ENCODE measurements at regions not wholly inside any gene's neighbourhood (a gene's known extent, or its start where the extent isn't known, plus 50 kb on each side); places are given as distances from the start of the nearest gene placed in this dataset.
"Not testable (repeated sequence)": the region's sequence is repeated elsewhere in the genome, so short reads cannot be mapped to it uniquely, and the experiment has no call there.

GRCh38 chr20:47927385-47927851 lies 142.1 kb upstream of the SULF2 start:
- Histone ChIP-seq H3K27me3 (ENCODE audit: control insufficient read depth in 3 of 3, insufficient read depth in 3 of 3, low read length in 3 of 3) (peaks cover 8 to 11% (median 9%) of the 10 kb centered on the region in 3 donors), H3K27ac (ENCODE audit: low read depth, low read length) (no peak overlapping the region), H3K9me3 (ENCODE audit: control insufficient read depth in 3 of 3, low read length in 3 of 3) (no peaks in the 10 kb centered on the region), H3K36me3 (ENCODE audit: control insufficient read depth in 3 of 3, insufficient read depth in 3 of 3, low read length in 3 of 3) (no peaks in the 10 kb centered on the region), H3K9ac (ENCODE audit: low read depth in 1 of 3, low read length in 3 of 3) (no peak overlapping the region), H3K4me1 (ENCODE audit: control insufficient read depth in 3 of 3, insufficient read depth in 3 of 3, low read length in 3 of 3) (peaks cover 0 to 4% (median 3%) of the 10 kb centered on the region in 3 donors), H3K4me3 (ENCODE audit: low read length in 3 of 3) (no peak overlapping the region)

GRCh38 chr20:47926731-47927130 lies 141.4 kb upstream of the SULF2 start:
- H3K4me1 ChIP-seq (ENCODE audit: control insufficient read depth in 3 of 3, insufficient read depth in 3 of 3, low read length in 3 of 3), result peaks cover 0 to 4% (median 3%) of the 10 kb centered on the region in 3 donors
- no peak overlapping the region for H3K9ac ChIP-seq (ENCODE audit: low read depth in 1 of 3, low read length in 3 of 3)
- peaks cover 8 to 14% (median 13%) of the 10 kb centered on the region in 3 donors for H3K27me3 ChIP-seq (ENCODE audit: control insufficient read depth in 3 of 3, insufficient read depth in 3 of 3, low read length in 3 of 3)
- no peak overlapping the region for H3K4me3 ChIP-seq (ENCODE audit: low read length in 3 of 3)
- no peak overlapping the region for H3K27ac ChIP-seq (ENCODE audit: low read depth, low read length)
- no peaks in the 10 kb centered on the region for H3K9me3 ChIP-seq (ENCODE audit: control insufficient read depth in 3 of 3, low read length in 3 of 3)
- H3K36me3 ChIP-seq (ENCODE audit: control insufficient read depth in 3 of 3, insufficient read depth in 3 of 3, low read length in 3 of 3), result no peaks in the 10 kb centered on the region

- no peak overlapping the region for H3K9ac ChIP-seq (ENCODE audit: low read depth in 1 of 3, low read length in 3 of 3)
- H3K4me1 ChIP-seq (ENCODE audit: control insufficient read depth in 3 of 3, insufficient read depth in 3 of 3, low read length in 3 of 3), result peaks cover 0 to 4% (median 3%) of the 10 kb centered on the region in 3 donors
- peaks cover 14 to 17% (median 14%) of the 10 kb centered on the region in 3 donors for H3K27me3 ChIP-seq (ENCODE audit: control insufficient read depth in 3 of 3, insufficient read depth in 3 of 3, low read length in 3 of 3)
- H3K36me3 ChIP-seq (ENCODE audit: control insufficient read depth in 3 of 3, insufficient read depth in 3 of 3, low read length in 3 of 3), result no peaks in the 10 kb centered on the region
- H3K27ac ChIP-seq (ENCODE audit: low read depth, low read length), result no peak overlapping the region
- H3K4me3 ChIP-seq (ENCODE audit: low read length in 3 of 3), result no peak overlapping the region
- no peaks in the 10 kb centered on the region for H3K9me3 ChIP-seq (ENCODE audit: control insufficient read depth in 3 of 3, low read length in 3 of 3)
These were observed 140.3 kb upstream of the SULF2 start for GRCh38 chr20:47925593-47925992.

GRCh38 chr20:47922269-47922668 lies 137.0 kb upstream of the SULF2 start:
- Histone ChIP-seq H3K36me3 (ENCODE audit: control insufficient read depth in 3 of 3, insufficient read depth in 3 of 3, low read length in 3 of 3) (no peaks in the 10 kb centered on the region), H3K9ac (ENCODE audit: low read depth in 1 of 3, low read length in 3 of 3) (no peak overlapping the region), H3K4me3 (ENCODE audit: low read length in 3 of 3) (no peak overlapping the region), H3K9me3 (ENCODE audit: control insufficient read depth in 3 of 3, low read length in 3 of 3) (no peaks in the 10 kb centered on the region), H3K4me1 (ENCODE audit: control insufficient read depth in 3 of 3, insufficient read depth in 3 of 3, low read length in 3 of 3) (no peaks in the 10 kb centered on the region), H3K27ac (ENCODE audit: low read depth, low read length) (no peak overlapping the region), H3K27me3 (ENCODE audit: control insufficient read depth in 3 of 3, insufficient read depth in 3 of 3, low read length in 3 of 3) (peaks cover 17 to 27% (median 23%) of the 10 kb centered on the region in 3 donors)

- not testable (repeated sequence) for H3K36me3 ChIP-seq (ENCODE audit: control insufficient read depth in 3 of 3, insufficient read depth in 3 of 3, low read length in 3 of 3); H3K9me3 ChIP-seq (ENCODE audit: control insufficient read depth in 3 of 3, low read length in 3 of 3); H3K9ac ChIP-seq (ENCODE audit: low read depth in 1 of 3, low read length in 3 of 3); H3K4me3 ChIP-seq (ENCODE audit: low read length in 3 of 3); H3K27ac ChIP-seq (ENCODE audit: low read depth, low read length); H3K4me1 ChIP-seq (ENCODE audit: control insufficient read depth in 3 of 3, insufficient read depth in 3 of 3, low read length in 3 of 3)
- peaks cover 17 to 27% (median 23%) of the 10 kb centered on the region in 3 donors for H3K27me3 ChIP-seq (ENCODE audit: control insufficient read depth in 3 of 3, insufficient read depth in 3 of 3, low read length in 3 of 3)
These were observed 136.5 kb upstream of the SULF2 start for GRCh38 chr20:47921829-47922228.

GRCh38 chr20:47921408-47921807 lies 136.1 kb upstream of the SULF2 start:
- Histone ChIP-seq H3K27ac (ENCODE audit: low read depth, low read length) (no peak overlapping the region), H3K36me3 (ENCODE audit: control insufficient read depth in 3 of 3, insufficient read depth in 3 of 3, low read length in 3 of 3) (no peaks in the 10 kb centered on the region), H3K9me3 (ENCODE audit: control insufficient read depth in 3 of 3, low read length in 3 of 3) (no peaks in the 10 kb centered on the region), H3K27me3 (ENCODE audit: control insufficient read depth in 3 of 3, insufficient read depth in 3 of 3, low read length in 3 of 3) (peaks cover 18 to 30% (median 25%) of the 10 kb centered on the region in 3 donors), H3K9ac (ENCODE audit: low read depth in 1 of 3, low read length in 3 of 3) (no peak overlapping the region), H3K4me3 (ENCODE audit: low read length in 3 of 3) (no peak overlapping the region), H3K4me1 (ENCODE audit: control insufficient read depth in 3 of 3, insufficient read depth in 3 of 3, low read length in 3 of 3) (no peaks in the 10 kb centered on the region)

GRCh38 chr20:47917549-47918070 lies 132.3 kb upstream of the SULF2 start:
- peaks cover 8 to 23% (median 20%) of the 10 kb centered on the region in 3 donors for H3K27me3 ChIP-seq (ENCODE audit: control insufficient read depth in 3 of 3, insufficient read depth in 3 of 3, low read length in 3 of 3)
- H3K9me3 ChIP-seq (ENCODE audit: control insufficient read depth in 3 of 3, low read length in 3 of 3), result no peaks in the 10 kb centered on the region
- no peak overlapping the region for H3K4me3 ChIP-seq (ENCODE audit: low read length in 3 of 3)
- H3K27ac ChIP-seq (ENCODE audit: low read depth, low read length), result no peak overlapping the region
- H3K4me1 ChIP-seq (ENCODE audit: control insufficient read depth in 3 of 3, insufficient read depth in 3 of 3, low read length in 3 of 3), result no peaks in the 10 kb centered on the region
- no peak overlapping the region for H3K9ac ChIP-seq (ENCODE audit: low read depth in 1 of 3, low read length in 3 of 3)
- no peaks in the 10 kb centered on the region for H3K36me3 ChIP-seq (ENCODE audit: control insufficient read depth in 3 of 3, insufficient read depth in 3 of 3, low read length in 3 of 3)

- Histone ChIP-seq H3K27me3 (ENCODE audit: control insufficient read depth in 3 of 3, insufficient read depth in 3 of 3, low read length in 3 of 3) (peaks cover 3 to 24% (median 14%) of the 10 kb centered on the region in 3 donors), H3K36me3 (ENCODE audit: control insufficient read depth in 3 of 3, insufficient read depth in 3 of 3, low read length in 3 of 3) (no peaks in the 10 kb centered on the region), H3K27ac (ENCODE audit: low read depth, low read length) (no peak overlapping the region), H3K4me3 (ENCODE audit: low read length in 3 of 3) (no peak overlapping the region), H3K9me3 (ENCODE audit: control insufficient read depth in 3 of 3, low read length in 3 of 3) (no peaks in the 10 kb centered on the region), H3K9ac (ENCODE audit: low read depth in 1 of 3, low read length in 3 of 3) (no peak overlapping the region), H3K4me1 (ENCODE audit: control insufficient read depth in 3 of 3, insufficient read depth in 3 of 3, low read length in 3 of 3) (no peaks in the 10 kb centered on the region)
These were observed 130.2 kb upstream of the SULF2 start for GRCh38 chr20:47915495-47915894.

GRCh38 chr20:47914792-47915191 lies 129.5 kb upstream of the SULF2 start:
- Histone ChIP-seq H3K4me1 (ENCODE audit: control insufficient read depth in 3 of 3, insufficient read depth in 3 of 3, low read length in 3 of 3) (no peaks in the 10 kb centered on the region), H3K9ac (ENCODE audit: low read depth in 1 of 3, low read length in 3 of 3) (no peak overlapping the region), H3K36me3 (ENCODE audit: control insufficient read depth in 3 of 3, insufficient read depth in 3 of 3, low read length in 3 of 3) (no peaks in the 10 kb centered on the region), H3K27me3 (ENCODE audit: control insufficient read depth in 3 of 3, insufficient read depth in 3 of 3, low read length in 3 of 3) (peaks cover 3 to 27% (median 9%) of the 10 kb centered on the region in 3 donors), H3K9me3 (ENCODE audit: control insufficient read depth in 3 of 3, low read length in 3 of 3) (no peaks in the 10 kb centered on the region), H3K4me3 (ENCODE audit: low read length in 3 of 3) (no peak overlapping the region), H3K27ac (ENCODE audit: low read depth, low read length) (no peak overlapping the region)

- not testable (repeated sequence) for H3K4me1 ChIP-seq (ENCODE audit: control insufficient read depth in 3 of 3, insufficient read depth in 3 of 3, low read length in 3 of 3); H3K4me3 ChIP-seq (ENCODE audit: low read length in 3 of 3); H3K9me3 ChIP-seq (ENCODE audit: control insufficient read depth in 3 of 3, low read length in 3 of 3); H3K9ac ChIP-seq (ENCODE audit: low read depth in 1 of 3, low read length in 3 of 3); H3K27ac ChIP-seq (ENCODE audit: low read depth, low read length); H3K36me3 ChIP-seq (ENCODE audit: control insufficient read depth in 3 of 3, insufficient read depth in 3 of 3, low read length in 3 of 3)
- H3K27me3 ChIP-seq (ENCODE audit: control insufficient read depth in 3 of 3, insufficient read depth in 3 of 3, low read length in 3 of 3), result peaks cover 7 to 35% (median 15%) of the 10 kb centered on the region in 3 donors
These were observed 127.7 kb upstream of the SULF2 start for GRCh38 chr20:47912786-47913501.
